GM18519 (cell line): ENCODE measurements at regions not wholly inside any gene's neighbourhood (a gene's known extent, or its start where the extent isn't known, plus 50 kb on each side); places are given as distances from the start of the nearest gene placed in this dataset.

Source experiments
- ATAC-seq: cut with Tn5 transposase; IDR thresholded peaks from one replicate; pipeline ENCODE4 v1.9.1; 2021; ENCODE audit warnings: mild to moderate bottlenecking, moderate library complexity; ENCODE audit not compliant: unreplicated experiment, low FRiP score

DNA sequence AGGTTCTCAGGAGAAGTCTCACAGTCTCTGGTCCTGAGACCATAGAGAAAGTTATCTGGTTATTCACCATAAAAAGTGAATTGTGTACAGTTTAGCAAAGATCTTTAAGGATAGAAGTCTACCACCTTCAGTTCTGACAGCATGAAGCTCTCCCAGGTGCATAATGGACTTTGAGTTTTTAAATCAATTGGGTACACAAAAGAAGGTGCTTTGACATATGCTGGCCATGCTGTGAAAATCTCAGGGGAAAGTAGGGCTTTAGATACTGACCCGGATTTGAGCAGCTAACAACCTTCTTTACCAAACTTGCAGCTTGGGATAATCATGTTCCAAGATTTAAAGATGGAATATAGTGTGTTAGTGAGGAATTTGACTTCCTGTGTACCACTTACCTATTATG, 264.2 kb downstream of the ZSWIM6 start:
- ATAC-seq = no peak

DNA sequence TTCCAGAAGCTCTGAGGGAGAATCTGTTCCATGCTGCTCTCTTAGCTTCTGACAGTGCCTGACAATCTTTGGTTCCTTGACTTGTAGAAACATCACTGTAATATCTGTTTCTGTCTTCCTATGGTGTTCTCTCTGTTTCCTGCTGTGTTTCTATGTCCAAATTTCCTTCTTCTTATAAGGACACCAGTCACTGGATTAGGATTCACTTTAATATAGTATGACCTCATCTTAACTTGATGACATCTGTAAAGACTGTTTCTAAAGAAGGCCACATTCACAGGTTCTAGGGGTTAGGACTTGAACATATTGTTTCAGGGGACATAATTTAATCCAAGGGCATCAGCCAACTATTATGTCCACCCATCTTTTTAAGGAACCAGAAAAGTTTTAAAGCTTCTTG, 265.6 kb downstream of the ZSWIM6 start:
- ATAC-seq = no peak

DNA sequence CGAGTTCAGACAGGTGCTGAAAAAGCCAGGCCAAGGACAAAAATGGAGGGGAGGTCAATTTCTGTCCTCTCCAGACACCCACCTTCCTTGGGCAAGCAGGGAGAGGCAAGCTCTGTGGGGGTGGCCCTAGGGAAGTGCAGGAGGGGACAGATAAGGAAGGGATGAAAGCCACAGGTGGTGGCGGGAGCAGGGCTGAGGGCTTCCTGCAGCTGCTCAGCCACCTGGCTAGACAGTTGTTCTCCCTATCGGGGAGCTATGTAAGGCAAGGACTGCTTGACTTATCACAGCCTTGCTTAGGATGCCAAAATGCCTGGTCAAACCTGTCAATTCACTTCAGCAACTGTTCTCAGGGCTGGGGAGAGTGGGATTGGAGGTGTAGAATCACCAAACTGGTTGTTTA, 266.1 kb downstream of the ZSWIM6 start:
- no peak for ATAC-seq

DNA sequence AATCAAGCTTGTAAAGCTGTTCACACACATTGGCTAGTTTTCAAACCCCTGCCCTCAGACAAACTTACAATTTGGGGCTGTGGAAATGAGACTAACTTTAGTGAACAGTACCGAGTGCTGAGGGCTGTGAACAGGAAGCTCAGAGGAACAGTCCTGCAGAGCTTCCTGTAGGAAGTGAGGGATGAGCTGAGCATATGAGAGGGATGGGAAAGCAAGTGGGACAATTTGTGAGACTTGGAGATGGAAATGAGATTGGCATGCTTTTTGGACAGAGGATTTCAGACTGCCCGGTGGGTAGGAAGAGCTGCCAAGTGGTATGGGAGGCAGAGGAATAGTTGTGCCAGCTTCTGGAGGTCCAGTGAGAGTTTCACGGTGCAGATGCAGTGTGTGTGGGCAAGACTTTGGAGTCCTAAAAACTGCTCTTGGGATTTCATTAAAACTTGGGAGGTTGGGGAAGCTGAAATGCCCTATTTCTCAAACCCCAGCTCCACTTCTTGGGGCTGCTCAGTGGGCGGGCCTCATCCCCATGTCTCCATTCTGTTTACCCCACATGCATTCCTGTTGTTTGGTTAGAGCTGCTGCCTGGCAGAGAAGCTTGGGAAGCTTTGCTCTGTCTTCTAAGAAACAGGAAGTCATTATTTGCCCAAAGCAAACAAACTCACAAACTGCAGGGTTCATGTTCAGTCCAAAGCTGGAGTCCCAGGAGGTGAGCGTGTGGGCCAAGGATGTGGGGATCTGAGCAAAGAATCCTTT, 267.5 kb downstream of the ZSWIM6 start:
- no peak for ATAC-seq

DNA sequence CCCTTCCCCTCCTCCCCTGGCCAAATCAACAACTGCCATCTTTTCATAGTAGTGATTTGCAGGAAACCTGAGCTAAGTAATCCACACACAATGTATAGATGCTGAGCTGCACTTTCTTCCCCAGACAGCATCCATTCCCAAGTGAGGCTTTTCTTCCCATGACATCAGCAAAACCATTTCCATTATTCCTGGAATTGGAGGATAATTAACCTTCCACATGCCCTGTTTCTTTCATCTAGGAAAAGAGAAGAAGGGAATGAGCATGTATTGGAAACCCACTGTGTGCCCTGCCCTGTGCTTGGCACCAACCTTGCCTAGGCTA, 268.0 kb downstream of the ZSWIM6 start:
- ATAC-seq = no peak

DNA sequence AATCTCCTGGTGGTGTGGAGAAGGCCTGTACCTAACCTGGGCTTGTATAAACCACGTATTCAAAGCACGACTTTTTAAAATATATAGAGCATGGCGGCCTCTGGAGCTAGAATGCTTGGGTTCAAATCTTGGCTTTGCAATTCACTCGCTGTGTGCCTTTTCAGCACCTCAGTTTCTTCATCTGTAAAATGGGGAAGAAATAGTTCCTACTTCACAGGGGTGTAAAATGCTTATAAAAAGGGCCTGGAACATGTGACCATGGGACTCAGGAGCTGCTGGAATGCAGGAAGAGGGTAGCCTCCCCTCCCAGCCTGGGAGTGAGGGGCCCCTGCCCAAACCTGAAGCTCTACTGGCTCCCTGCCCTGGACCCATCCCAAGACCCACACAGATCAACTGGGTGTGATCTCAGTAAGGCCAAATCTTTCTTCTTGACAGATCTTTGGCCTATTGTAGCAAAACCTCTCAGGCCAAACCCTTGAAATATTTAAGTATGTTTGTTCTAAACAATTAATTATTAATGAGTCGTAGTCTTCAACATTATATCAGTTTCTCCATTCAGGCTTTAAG, 269.0 kb downstream of the ZSWIM6 start:
- ATAC-seq = no peak

DNA sequence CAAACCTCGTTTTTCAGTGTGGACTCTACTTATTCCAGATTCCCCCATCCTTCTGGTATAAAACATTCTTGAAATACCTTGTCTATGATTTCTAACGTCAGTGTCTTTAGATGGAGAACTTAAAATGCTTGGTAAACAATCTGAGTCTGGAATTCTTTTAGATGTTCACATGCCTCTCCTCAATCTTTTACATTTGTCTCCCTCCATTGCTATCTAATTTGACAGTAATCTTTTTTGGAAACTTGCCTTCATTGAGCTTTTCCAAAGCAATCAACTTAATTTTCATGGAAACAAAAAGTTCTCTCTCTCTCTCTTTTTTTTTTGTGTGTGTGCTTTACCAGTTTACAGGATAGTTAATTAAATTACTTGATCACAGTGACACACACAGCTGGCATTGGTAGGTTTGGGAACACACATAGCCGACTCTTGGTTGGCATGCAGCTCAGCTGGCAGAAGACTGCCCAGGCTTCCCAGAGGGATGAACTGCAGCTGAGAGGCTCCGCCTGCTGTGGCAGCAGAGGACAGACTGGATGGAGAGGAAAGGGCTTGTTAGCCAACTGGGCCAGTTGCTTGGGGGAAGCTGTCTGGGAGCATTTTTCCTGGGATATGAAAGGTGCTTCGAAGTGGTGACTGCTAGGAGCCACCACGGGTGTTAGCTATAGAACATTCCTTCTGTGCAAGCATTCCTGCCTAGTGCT, 271.3 kb downstream of the ZSWIM6 start:
- no peak for ATAC-seq

DNA sequence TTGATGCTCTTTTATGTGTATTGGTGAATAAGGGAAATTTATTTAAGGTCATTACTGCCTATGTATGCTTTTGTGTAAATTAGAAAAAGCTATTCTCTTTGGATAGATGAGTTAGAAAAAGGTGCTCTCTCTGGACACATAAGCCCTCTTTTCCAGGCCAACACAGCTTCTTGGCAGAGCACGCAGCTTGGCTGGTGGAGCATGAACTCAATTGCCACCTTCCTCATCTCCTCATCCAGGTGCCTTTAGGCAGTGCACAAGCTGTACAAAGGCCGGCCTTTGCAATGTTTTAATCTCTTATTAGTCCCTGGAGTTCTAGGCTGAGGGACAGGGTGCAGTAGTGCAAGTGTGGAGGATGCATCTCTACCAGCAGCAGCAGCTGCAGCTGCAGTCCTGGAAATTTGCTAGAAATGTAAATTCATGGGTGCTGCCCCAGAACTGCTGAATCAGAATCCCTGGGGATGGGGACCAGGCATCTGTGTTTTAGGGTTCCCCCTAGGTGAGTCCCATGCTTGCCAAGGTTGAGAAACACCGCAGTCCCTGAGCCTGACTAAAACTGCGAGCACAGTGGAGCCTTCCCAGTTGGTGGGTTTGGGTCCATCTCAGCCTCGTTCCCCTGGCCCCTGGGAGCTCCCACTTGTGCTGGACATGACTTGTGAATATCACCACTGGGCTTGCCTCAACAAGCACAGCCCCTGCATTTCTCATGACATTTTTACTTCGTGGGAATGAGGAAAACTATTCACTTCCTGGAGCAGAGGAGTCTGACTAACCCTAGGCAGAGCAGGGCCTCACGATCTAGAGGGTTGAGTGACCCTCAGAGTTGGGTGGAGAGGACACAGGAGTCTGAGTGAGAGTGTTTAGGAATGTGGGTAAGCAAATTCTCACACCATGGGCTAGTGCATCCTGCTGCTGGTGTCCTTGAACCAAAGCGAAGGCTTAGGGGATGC, 272.3 kb downstream of the ZSWIM6 start:
- ATAC-seq = no peak

DNA sequence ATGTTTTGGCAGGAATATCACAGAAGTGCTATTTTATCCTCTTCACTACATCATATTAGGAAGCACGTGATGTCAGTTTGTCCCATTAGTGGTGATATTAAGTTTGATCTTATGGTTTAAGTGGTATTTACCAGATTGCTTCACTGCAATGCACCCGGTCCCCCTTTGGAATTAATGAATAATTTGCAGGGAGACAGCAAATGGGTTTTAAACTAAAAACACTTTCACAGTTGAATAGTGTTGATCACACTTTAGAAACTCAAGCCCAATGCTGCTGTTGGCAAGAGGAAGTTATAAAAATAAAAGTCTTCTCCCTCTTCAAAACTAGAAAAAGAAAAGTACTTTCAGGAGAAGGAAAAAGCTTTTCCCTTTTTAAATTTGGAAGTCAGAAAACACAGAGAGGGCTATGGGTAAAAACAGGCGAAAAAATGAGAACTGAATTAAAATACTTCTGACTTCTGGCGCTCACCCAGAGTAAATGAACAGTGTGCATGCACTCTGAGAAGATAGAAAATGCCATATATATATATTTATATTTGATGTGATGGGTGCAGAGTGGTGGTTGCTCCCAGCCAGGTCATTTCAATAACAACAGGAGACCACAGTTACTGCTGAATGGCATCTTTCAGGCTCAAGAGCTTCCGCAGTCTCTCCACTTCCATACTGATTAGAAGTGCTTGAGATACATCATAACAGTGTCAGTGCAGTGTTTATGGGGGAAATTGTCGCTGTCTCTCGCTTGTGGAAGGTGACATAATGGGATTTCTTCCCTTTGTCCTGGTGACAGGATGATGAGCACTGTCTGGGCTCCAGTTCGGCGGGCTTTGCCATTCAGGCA, 278.0 kb downstream of the ZSWIM6 start:
- ATAC-seq = no peak

DNA sequence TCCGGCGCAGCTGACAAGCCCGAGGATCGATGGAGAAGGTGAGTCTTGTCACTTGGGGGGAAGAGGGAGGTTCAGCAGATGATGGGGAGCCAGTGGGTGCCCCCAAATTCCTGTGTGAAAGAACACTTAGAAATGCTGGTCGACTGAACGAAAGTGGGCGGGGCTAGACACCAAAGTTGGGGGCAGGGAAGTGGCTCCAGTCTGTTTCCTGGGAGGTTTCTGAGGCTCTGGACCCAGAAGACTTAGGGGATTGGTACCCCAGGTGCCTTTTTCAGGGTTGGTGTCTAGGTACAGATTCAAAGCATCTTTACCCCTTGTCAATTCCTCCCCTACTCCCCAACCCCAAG, 278.6 kb downstream of the ZSWIM6 start:
- no peak for ATAC-seq

DNA sequence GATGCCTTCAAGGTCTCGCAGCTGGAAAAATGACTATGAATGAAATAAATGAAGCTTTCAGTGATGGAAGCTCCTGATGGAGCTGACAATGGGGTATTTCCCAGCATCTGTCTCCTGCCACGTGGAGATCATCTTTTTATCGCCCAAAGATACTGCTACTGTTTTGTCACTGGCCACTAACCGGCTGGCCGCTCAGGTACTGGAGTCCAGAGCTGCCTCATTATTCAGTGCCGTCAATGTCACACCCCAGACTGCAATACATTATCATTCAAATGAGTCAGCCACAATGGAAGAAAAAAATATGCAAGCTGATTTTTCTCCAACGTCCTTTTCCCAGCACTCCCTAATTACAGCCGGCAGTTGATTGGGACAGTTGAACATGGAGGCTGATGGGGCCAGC, 280.4 kb downstream of the ZSWIM6 start:
- ATAC-seq = no peak

DNA sequence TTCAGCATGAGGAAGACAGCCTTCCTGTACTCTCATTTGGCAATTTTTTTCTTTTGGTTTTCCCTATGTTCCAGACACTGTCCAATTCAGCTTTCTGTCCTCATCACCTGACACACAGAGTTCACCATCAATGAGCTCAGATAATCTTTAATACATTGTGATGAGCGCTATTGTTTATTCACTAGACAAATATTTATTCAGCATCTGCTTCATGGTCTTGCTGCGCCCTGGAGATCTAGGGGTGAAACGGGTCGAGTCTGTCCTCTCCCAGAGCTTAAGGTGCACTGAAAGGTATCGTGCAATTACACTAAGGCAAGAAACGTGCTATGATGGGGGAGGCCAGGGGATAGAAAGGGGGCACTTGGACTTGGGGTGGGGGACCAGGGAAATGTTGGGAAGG, 281.6 kb downstream of the ZSWIM6 start:
- ATAC-seq = no peak

DNA sequence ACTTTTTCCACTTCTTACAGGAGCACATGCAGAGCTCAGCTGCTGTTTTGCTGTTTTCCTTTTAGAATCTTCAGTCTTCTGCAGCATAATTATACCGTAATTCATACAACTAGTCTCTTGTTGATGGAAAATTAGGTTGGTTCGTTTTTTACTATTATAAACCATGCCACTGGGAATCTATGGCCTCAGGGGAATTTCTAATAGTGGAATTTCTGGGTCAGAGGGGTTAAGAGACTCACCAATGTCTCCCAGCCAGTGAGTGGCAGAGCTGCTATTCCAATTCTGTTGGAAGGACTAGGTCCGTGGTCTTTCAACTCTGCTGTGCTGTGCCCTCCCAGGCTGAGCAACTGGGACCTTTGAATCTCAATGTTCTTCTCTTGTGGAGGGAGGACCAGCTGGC, 282.5 kb downstream of the ZSWIM6 start:
- no peak for ATAC-seq

DNA sequence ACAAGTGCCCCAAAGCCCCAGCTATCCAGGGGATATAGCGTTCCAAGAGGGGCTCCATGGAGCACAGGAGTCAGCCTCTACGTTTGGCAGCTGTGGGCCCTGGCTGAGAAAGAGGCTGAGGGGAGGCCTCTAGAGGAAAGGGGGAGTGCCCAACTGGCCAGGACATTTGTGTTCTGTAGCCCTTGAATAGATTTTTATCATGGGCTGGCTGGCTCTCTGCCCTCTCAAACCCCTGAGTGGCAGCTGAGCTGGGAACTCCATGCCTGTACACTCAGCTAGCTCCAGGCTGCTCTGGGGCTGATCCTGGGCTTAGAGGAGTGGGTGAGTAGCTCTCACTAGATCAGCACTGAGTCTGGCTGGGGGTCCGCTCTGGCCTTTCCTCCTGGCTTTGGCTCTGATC, 285.0 kb downstream of the ZSWIM6 start:
- ATAC-seq = no peak

DNA sequence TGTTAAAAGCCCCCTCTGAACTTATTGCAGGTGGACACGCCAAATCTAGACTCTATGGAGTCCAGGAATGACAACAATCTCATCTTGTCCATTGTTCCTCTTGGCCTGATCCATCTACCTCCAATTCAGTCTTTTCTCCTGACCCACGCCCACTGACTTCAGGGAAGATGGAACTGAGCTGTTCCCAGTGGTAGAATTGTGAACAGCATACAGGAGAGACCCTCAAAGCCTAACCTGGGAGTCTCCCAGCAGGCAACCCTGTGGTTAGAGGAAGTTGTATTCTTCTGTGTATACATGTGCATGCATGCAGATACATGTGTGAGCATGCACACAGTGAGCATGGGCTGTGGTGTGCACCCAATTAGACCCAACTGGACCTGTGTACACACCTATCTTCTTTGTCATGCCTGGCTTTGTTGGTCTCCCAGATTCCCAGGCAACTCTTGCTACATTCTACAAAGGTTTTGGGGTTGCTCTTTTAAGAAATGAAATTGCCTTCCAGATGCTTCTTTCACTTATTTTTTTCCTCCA, 286.0 kb downstream of the ZSWIM6 start:
- ATAC-seq = no peak

DNA sequence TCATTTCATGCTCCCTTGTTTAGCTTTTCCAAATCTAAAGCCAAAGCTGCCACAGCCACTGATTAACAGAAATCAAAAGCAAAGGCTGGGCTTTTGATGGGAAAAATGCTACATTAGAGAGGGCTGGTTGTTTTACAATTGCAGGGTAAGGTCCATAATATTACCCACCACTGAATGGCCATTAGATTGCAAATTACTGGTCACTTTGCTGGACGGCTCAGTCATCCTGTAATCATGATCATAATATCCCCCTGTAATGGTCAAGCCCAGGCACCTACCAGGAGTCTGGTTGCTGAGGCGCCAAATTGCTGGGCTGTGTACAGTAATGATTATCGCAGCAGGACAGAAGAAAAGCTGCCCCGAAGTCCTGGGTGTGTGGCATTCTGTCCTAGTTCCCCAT, 286.5 kb downstream of the ZSWIM6 start:
- ATAC-seq = no peak

DNA sequence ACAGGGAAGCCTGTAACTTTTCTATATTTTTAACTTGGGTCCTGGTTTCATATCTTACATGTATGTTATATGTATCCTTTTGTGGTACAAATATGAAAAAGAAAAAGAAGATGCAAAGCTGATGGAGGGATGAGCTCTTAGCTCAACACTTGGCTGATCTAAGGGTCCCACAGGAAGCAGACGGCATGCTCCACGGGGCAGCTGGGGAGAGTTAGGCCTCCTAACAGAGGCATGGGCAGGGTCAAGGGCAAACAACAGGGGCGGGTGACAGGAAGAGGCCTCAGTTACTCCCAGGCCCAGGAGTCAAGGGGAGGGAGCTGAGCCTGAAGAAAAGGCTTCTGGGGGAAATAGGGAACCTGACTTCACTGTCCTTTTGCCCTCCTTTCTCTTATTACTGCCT, 287.2 kb downstream of the ZSWIM6 start:
- no peak for ATAC-seq

DNA sequence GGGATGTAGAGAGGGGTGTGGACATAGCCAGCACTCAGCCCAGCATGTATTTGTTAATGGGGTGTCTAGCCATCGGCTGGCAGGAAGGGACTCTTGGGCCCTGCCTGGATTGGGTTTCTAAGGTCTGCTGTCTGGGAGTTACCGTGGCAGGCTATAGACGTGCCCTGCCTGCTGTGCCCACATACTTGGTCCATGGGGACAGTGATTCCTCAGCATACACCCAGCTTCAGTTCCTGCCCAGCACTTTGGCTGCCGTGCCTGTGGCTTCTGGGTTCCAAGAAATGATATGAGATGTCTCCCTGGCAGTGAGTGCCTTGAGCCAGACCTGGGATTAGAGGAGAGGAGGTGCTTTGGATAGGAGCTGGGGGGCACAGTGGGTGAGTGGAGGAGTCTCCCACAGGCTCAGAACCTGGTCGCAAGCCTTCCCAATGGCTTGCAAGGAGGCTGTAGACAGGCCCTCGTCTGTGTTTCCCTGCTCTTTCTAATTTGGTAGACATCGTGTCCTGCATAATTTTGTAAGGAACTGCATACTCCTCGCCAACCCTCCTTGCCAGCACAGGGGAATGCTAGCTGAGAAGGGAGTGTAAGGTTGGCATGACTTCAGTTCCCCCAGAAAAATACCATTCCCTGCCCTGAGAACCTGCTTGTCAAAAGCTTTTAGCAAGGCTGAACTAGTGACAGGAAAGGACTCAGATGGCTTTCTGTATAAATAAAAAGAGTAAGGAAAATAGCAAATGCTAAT, 287.9 kb downstream of the ZSWIM6 start:
- no peak for ATAC-seq

DNA sequence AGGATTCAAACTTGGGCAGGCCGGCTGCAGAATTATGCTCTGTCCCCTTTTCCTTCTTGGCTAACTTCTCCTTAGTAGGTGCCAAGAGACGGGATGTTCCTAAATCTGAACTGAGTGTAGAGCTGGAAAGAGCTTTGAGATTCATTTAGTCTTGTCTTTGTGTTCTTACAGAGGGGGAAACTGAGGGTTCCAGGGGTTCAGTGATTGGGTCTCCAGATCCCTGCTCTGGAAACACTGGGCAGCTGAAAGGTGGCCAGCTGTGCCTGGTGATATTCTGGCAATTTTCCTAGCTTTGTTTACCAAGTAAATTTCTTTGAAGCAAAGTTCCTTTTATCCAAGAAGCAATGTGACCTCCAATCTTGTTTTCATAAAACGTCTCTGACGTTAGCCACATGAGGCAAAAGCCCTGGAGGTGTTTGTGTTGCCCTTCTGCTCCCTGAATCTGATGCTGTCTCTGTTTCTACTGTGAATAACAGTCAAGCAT, 288.7 kb downstream of the ZSWIM6 start:
- ATAC-seq = no peak
